ENCODE measurements at regions not wholly inside any gene's neighbourhood (a gene's known extent, or its start where the extent isn't known, plus 50 kb on each side); places are given as distances from the start of the nearest gene placed in this dataset.

DNA sequence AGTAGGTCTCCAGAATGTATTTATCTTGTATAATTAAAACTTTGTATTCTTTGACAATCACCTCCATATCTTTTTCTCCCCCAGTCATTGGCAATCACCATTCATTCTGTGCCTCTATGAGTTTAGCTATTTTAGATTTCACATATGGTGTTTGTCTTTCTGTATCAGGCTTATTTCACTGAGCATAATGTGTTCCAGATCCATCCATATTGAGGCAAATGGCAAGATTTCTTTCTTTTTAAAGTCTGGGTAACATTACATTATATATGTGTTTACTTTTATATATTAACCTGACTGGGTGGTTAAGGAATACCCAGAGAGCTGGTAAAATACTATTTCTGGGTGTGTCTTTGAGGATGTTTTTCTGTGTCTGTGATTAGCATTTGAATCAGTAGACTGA, 486.6 kb downstream of the SQOR start:
- Histone ChIP-seq H4K20me1 (ENCODE audit: control insufficient read depth, insufficient read depth, low read length, poor library complexity, severe bottlenecking) (no peaks in the 10 kb centered on the region), H3K4me1 (ENCODE audit: control insufficient read depth in 2 of 2, insufficient read depth in 2 of 2, low read length in 2 of 2) (no peaks in the 10 kb centered on the region), H3K4me2 (replicated peaks; ENCODE audit: low read depth, low read length, poor library complexity, severe bottlenecking) (no peak overlapping the region), H3K9ac (ENCODE audit: low read length) (no peak overlapping the region), H3K27ac (ENCODE audit: low read length in 2 of 2) (no peak overlapping the region), H3K9me3 (ENCODE audit: control extremely low read depth in 1 of 3, control insufficient read depth in 2 of 3, insufficient read depth in 1 of 3, low read length in 2 of 3) (peaks cover 0 to 3% (median 0%) of the 10 kb centered on the region in 3 donors), H3K36me3 (replicated peaks in 1 of 2; ENCODE audit: control extremely low read depth in 1 of 2, control insufficient read depth in 1 of 2, extremely low read depth in 1 of 2, insufficient read depth in 2 of 2, low read length in 1 of 2) (no peaks in the 10 kb centered on the region), H2AFZ (ENCODE audit: insufficient read depth, low read depth, low read length, poor library complexity, severe bottlenecking) (no peak overlapping the region), H3K27me3 (replicated peaks in 1 of 4; ENCODE audit: control extremely low read depth in 1 of 4, control insufficient read depth in 3 of 4, insufficient read depth in 4 of 4, low read length in 3 of 4) (no peaks in the 10 kb centered on the region), H3K79me2 (ENCODE audit: control insufficient read depth, insufficient read depth, low read length) (no peaks in the 10 kb centered on the region), H3K4me3 (ENCODE audit: control extremely low read depth in 1 of 5, extremely low read depth in 1 of 5, insufficient read depth in 1 of 5, low read depth in 2 of 5, low read length in 4 of 5) (no peak overlapping the region)
- Mint-ChIP-seq H3K4me3 (no peak overlapping the region), H3K9me3 (ENCODE audit: insufficient read depth) (peaks cover 6% of the 10 kb centered on the region), H3K27ac (no peak overlapping the region), H3K27me3 (no peaks in the 10 kb centered on the region), H3K4me1 (no peaks in the 10 kb centered on the region)
- no peak for TF ChIP-seq EZH2 (IDR thresholded peaks at IDR 0.05; ENCODE audit: borderline replicate concordance, insufficient read depth, low read depth, low read length, poor library complexity, severe bottlenecking)
- TF ChIP-seq, protein P1, sequence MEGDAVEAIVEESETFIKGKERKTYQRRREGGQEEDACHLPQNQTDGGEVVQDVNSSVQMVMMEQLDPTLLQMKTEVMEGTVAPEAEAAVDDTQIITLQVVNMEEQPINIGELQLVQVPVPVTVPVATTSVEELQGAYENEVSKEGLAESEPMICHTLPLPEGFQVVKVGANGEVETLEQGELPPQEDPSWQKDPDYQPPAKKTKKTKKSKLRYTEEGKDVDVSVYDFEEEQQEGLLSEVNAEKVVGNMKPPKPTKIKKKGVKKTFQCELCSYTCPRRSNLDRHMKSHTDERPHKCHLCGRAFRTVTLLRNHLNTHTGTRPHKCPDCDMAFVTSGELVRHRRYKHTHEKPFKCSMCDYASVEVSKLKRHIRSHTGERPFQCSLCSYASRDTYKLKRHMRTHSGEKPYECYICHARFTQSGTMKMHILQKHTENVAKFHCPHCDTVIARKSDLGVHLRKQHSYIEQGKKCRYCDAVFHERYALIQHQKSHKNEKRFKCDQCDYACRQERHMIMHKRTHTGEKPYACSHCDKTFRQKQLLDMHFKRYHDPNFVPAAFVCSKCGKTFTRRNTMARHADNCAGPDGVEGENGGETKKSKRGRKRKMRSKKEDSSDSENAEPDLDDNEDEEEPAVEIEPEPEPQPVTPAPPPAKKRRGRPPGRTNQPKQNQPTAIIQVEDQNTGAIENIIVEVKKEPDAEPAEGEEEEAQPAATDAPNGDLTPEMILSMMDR (IDR thresholded peaks at IDR 0.05) = no peak
- CTCF ChIA-PET = no interaction called here
- POLR2A ChIA-PET = no interaction called here
- no peak for ATAC-seq (ENCODE audit: low read depth)
- DNase-seq = no peak
- intact Hi-C loops (cut with micrococcal nuclease) = no loop called here

DNA sequence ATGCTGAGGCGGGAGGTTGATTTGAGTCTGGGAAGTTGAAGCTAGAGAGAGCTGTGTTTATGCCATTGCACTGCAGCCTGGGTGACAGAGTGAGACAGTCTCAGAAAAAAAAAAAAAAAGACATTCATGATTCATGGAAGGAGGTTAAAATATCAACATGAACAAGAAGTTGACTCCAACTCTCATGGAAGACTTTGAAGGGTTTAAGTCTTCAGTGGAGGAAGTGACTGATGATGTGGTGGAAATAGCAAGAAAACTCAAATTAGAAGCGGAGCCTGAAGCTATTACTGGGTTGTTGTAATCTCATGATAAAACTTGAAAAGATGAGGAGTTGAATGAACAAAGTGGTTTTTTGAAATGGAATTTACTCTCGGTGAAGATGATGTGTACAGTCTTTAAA, 491.8 kb downstream of the SQOR start:
- Histone ChIP-seq H3K79me2 (ENCODE audit: control insufficient read depth, insufficient read depth, low read length) (no peaks in the 10 kb centered on the region), H3K4me3 (ENCODE audit: control extremely low read depth in 1 of 5, extremely low read depth in 1 of 5, insufficient read depth in 1 of 5, low read depth in 2 of 5, low read length in 4 of 5) (no peak overlapping the region), H3K4me2 (replicated peaks; ENCODE audit: low read depth, low read length, poor library complexity, severe bottlenecking) (no peak overlapping the region), H4K20me1 (ENCODE audit: control insufficient read depth, insufficient read depth, low read length, poor library complexity, severe bottlenecking) (no peaks in the 10 kb centered on the region), H3K9ac (ENCODE audit: low read length) (no peak overlapping the region), H3K27ac (ENCODE audit: low read length in 2 of 2) (no peak overlapping the region), H3K4me1 (ENCODE audit: control insufficient read depth in 2 of 2, insufficient read depth in 2 of 2, low read length in 2 of 2) (no peaks in the 10 kb centered on the region), H2AFZ (ENCODE audit: insufficient read depth, low read depth, low read length, poor library complexity, severe bottlenecking) (no peak overlapping the region), H3K36me3 (replicated peaks in 1 of 2; ENCODE audit: control extremely low read depth in 1 of 2, control insufficient read depth in 1 of 2, extremely low read depth in 1 of 2, insufficient read depth in 2 of 2, low read length in 1 of 2) (no peaks in the 10 kb centered on the region), H3K9me3 (ENCODE audit: control extremely low read depth in 1 of 3, control insufficient read depth in 2 of 3, insufficient read depth in 1 of 3, low read length in 2 of 3) (peaks cover 0 to 3% (median 0%) of the 10 kb centered on the region in 3 donors), H3K27me3 (replicated peaks in 1 of 4; ENCODE audit: control extremely low read depth in 1 of 4, control insufficient read depth in 3 of 4, insufficient read depth in 4 of 4, low read length in 3 of 4) (no peaks in the 10 kb centered on the region)
- Mint-ChIP-seq H3K9me3 (ENCODE audit: insufficient read depth) (peaks cover 15% of the 10 kb centered on the region), H3K4me3 (no peak overlapping the region), H3K4me1 (no peaks in the 10 kb centered on the region), H3K27ac (no peak overlapping the region), H3K27me3 (no peaks in the 10 kb centered on the region)
- intact Hi-C loops (cut with micrococcal nuclease) = no loop called here
- DNase-seq = no peak
- WGBS (ENCODE audit: insufficient coverage) = 100% methylated on average over 1 of the region's 3 CpGs
- POLR2A ChIA-PET = no interaction called here
- CTCF ChIA-PET = no interaction called here
- no peak for ATAC-seq (ENCODE audit: low read depth)
- TF ChIP-seq, protein P1 (IDR thresholded peaks at IDR 0.05) = no peak
- TF ChIP-seq EZH2 (IDR thresholded peaks at IDR 0.05; ENCODE audit: borderline replicate concordance, insufficient read depth, low read depth, low read length, poor library complexity, severe bottlenecking) = no peak

All from B cell (primary cell).